NCI-H510A treated with DMSO at 0.1 percent for 48 hours (cell line): ENCODE measurements at regions not wholly inside any gene's neighbourhood (a gene's known extent, or its start where the extent isn't known, plus 50 kb on each side); places are given as distances from the start of the nearest gene placed in this dataset.
"Not testable (repeated sequence)": the region's sequence is repeated elsewhere in the genome, so short reads cannot be mapped to it uniquely, and the experiment has no call there.

Experiments
- DNase-seq: peaks from one replicate; lab custom pipeline; 2025; lab: John Stamatoyannopoulos, UW

DNA sequence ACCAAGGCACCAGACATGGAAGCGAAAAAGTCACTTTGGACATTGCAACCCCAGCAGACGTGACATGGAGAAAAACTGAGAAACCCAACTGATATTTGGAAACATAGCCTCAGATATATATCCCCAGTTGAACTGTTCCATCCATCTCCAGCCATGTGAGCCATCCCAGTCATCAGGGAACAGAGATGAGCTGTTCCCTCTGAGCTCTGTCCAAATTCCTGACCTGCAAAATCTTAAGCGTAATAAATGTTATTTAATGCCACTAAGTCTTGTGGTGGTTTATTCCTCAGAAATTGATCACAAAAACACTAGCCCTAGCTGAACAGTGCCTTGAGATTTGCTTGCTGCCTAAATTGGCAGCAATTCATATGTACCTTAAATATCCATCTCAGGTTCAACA lies 182.8 kb downstream of the NRP2 start:
- no peak for DNase-seq

DNA sequence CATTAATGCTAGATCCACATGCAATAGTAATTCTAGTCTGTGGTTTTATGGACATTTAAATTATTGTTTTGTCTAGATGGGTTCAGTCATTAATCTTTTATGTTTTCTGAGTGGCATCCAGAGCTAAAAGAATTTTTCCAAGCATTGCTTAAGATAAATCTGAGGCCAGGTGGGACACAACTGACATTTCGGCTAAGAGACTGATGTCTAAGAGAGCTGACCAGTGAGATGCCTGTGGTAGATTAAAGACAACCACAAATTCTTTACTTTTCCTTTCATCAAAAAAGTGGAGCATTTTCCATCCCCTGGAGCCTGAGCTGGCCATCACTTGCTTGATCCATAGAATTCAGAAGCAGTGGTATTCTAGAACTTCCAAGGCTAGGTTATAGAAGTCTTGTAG lies 182.2 kb downstream of the NRP2 start:
- DNase-seq, result no peak

- DNase-seq, result not testable (repeated sequence)
Measured at GRCh38 chr2:205862761-205863160, 180.5 kb downstream of the NRP2 start.

DNA sequence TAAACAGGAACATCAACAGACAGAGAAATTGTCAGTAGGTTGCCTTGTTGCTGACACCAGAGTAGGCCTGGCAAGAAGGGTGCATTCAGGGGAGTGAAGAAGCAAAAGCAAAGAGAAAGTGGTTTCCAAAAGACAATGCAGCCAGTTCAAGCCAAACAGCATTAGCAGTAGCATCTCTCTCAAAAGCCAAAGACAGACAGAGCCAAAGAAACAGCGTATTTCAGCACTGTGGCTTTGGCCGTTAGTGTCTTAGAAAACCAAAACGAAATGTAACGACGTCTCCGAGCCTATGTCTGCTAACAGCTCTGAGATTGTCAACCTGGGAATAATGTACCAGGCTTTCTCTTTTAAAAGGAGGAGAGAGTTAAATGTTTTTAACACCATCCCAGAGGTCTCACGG lies 178.6 kb downstream of the NRP2 start:
- no peak for DNase-seq

DNA sequence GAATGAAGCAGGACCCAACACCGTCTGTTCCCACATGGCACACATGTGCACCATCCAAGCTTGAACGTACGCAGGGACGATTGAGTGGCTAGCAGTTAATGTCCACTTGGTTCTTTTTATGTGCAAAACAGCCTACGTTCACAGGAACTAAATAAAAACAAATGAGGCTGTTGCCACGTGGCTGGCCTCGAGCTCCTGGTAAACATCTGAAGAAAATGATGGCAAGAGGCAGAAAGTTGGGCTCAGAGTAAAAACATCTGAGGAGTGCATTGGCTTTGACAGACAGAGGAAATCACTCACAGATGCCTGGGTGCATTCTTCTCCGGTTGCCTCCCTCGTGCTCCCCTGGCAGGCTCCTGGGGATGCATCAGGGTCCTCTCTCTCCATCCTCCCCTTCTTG lies 177.9 kb downstream of the NRP2 start:
- DNase-seq, result no peak

DNA sequence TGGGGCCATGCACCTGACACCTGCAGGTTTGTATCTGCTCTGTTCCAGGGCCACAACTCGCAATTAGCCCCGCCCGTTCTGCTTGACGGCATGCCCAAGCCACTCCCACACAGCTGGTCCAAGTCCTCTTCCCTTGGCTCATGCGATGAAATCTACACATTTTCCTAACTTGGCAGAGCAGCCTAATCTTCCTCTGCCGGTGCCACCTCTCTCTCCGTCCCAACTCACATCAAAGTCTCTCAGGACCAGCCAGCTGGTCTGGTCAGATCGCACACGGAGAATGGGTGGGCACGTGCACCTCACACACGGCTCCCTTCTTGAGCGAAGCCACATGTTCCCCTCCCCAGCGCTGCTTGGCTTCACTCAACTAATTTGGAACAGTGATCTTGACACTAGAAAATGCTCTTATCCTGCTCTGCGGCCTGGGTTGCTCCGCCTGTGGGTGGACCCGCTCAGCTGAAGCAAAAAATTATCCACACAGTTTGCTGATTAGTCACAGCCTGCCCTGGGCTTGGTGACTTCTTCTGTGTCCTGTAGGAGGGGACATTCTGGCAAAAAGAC lies 176.7 kb downstream of the NRP2 start:
- DNase-seq, result no peak

- DNase-seq, result no peak
Measured at GRCh38 chr2:205858275-205858674, 176.0 kb downstream of the NRP2 start.

DNA sequence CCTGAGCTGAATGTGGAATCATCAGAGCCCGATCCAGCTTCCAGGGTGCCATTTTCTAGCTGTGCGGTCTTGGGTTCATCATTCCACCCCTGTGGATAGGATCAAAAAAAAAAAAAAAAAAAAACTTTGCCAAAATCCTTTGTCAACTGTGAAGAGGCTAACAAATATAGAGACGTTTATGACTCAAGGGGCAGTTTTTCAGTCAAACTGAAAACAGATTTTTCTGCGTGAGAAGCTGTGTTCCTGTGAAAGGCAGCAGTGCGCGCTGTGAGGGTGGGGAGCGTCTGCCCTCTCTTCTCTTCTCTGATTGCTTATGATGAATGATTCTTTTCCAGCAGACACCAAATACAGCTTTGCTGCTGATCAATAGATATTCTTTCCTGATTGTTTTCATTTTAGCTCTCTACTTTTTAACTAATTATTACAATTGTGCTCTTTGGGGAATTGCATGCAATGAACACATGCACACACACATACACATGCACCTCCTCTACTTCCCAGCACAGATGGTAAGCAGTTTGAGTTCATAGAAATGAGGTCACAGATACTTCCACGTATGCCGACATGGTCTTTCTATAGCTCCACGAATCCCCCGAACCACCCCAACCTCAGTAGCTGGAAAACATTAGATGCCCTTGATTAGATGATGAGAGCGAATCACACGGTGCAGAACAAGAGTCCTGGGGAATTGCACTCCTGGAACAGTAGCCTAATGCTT lies 175.4 kb downstream of the NRP2 start:
- no peak for DNase-seq

GRCh38 chr2:205852457-205852856 lies 170.2 kb downstream of the NRP2 start:
- DNase-seq, result no peak

- no peak for DNase-seq
Measured at GRCh38 chr2:205850611-205851010, 168.3 kb downstream of the NRP2 start.

DNA sequence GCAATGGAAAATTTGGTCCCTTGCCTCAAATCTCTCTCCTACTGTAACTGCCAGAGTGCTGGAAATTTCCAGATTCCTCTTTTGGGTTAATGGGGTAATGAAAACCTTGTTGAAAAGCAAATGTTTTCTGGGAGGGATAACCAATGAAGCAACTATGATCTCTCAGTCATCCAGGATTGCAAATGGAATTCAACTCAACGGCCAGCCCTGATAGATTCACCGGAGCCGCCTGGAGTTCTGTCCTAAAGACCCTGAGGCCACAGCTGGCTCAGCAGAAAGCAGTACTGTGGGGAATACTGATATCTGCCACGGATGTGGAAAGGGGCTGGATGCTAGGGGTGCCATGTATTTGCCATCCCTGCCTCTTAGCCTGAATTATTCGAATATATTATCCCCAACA lies 167.8 kb downstream of the NRP2 start:
- DNase-seq, result no peak

- no peak for DNase-seq
Measured at GRCh38 chr2:205849136-205849535, 166.8 kb downstream of the NRP2 start.

GRCh38 chr2:205848601-205849000 lies 166.3 kb downstream of the NRP2 start:
- DNase-seq, result no peak
